AG10803 (cell line): ENCODE measurements at regions not wholly inside any gene's neighbourhood (a gene's known extent, or its start where the extent isn't known, plus 50 kb on each side); places are given as distances from the start of the nearest gene placed in this dataset.

Experiments
- DNase-seq: peaks from one replicate; pipeline ENCODE4 v3.0.0; 2010; ENCODE audit warnings: low read depth
- H3K4me3 ChIP-seq: 2 replicates; pipeline ENCODE4 v1.5.1; 2011; ENCODE audit warnings: mild to moderate bottlenecking, low read length, control low read depth
- TF ChIP-seq, protein P1 (sequence below): conservative IDR thresholded peaks from 2 replicates; pipeline ENCODE4 v1.5.1; 2011; ENCODE audit warnings: mild to moderate bottlenecking, low read length, control low read depth, inconsistent platforms

DNA sequence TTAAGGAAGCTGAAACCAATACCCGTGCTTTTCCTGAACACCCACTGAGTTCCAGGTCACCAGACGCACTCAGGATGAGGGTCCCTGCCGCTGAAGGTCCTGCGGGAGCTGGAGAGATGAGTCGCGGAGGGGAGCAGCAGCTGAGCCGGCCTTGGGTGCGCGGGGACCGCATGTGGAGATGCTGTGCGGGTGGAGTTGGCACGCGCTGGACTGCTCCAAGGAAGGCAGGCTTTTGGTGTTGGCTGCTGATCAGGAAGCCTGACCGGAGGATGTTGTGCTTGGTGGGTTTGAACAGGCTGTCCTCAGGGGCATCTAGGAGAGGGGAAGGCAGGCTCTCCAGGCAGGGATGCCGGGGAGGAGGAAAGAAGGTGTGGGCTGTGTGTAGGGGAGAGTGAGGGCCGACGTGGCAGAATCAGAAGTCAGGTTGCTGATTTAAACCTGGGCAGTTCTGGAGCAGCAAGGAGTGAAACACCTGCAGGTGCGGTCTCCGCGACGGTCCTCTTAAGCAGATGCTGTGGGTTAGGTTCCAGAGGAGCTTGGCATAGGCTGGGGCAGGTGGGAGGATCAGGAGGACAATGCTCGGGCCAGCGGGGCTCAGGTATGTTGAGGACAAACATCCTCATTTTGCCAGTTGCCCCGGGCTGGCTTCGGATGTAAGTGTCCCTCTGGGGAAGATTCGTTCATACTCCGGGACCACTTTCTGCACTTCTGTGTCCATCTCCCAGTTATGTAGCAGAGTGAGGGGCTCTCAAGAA, 197.5 kb upstream of the B3GAT1 start:
- TF ChIP-seq, protein P1, sequence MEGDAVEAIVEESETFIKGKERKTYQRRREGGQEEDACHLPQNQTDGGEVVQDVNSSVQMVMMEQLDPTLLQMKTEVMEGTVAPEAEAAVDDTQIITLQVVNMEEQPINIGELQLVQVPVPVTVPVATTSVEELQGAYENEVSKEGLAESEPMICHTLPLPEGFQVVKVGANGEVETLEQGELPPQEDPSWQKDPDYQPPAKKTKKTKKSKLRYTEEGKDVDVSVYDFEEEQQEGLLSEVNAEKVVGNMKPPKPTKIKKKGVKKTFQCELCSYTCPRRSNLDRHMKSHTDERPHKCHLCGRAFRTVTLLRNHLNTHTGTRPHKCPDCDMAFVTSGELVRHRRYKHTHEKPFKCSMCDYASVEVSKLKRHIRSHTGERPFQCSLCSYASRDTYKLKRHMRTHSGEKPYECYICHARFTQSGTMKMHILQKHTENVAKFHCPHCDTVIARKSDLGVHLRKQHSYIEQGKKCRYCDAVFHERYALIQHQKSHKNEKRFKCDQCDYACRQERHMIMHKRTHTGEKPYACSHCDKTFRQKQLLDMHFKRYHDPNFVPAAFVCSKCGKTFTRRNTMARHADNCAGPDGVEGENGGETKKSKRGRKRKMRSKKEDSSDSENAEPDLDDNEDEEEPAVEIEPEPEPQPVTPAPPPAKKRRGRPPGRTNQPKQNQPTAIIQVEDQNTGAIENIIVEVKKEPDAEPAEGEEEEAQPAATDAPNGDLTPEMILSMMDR, result no peak
- DNase-seq, result no peak
- H3K4me3 ChIP-seq, result no peak overlapping the region

- DNase-seq, result no peak
- H3K4me3 ChIP-seq, result no peak overlapping the region
- TF ChIP-seq, protein P1, result no peak
Measured at GRCh38 chr11:134607963-134608750, 196.1 kb upstream of the B3GAT1 start.

GRCh38 chr11:134606251-134606650, 194.2 kb upstream of the B3GAT1 start:
- TF ChIP-seq, protein P1, result no peak
- no peak for DNase-seq
- H3K4me3 ChIP-seq, result no peak overlapping the region

- TF ChIP-seq, protein P1, result no peak
- DNase-seq, result no peak
- H3K4me3 ChIP-seq, result no peak overlapping the region
Measured at GRCh38 chr11:134604886-134605285, 192.8 kb upstream of the B3GAT1 start.

GRCh38 chr11:134599299-134599771, 187.3 kb upstream of the B3GAT1 start:
- no peak for DNase-seq
- TF ChIP-seq, protein P1, result no peak
- H3K4me3 ChIP-seq, result no peak overlapping the region

DNA sequence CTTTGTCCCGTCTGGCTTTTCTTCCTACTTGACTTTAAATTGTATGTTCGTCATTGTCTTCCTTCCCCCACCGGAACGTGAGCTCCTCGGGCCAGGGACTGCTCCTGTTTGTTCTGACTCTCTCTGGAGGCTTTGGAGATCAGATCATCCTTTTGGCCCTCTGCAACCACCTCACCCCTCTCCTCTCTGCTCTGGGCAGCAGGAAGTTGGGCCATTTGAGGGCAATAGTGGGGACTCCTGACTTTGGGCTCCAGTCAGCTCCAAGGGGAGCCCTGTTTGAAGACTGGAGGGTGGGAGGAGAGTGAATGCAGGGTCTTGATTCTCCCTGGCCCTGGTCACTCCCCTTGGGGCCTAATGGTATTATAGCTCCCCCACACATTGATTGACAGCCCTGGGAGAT, 186.3 kb upstream of the B3GAT1 start:
- TF ChIP-seq, protein P1, result no peak
- H3K4me3 ChIP-seq, result no peak overlapping the region
- DNase-seq, result no peak
